ENCODE measurements at regions not wholly inside any gene's neighbourhood (a gene's known extent, or its start where the extent isn't known, plus 50 kb on each side); places are given as distances from the start of the nearest gene placed in this dataset.

DNA sequence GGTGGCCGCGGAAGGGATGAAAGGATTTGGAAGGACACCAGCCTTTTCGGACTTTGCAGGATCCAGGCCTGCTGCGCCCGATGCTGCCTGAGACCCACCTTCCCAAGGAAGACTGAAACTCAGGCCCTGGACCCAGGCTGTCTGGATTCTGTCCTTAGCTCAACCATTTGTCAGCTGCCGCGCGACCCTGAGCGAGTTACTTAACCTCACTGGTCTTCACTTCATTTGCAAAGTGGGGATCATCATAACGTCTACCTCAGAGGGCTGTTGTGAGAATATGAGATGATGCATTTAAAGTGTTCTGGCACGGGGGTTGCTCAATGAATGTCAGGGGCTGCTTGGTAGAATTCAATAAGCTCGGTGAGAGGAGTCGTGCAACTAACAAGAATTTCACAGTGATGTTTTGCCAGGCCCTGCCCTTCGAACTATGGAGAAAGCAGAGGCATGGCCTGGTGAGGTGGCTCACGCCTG is 104.2 kb upstream of the PRDM1 start (continued):
- TF ChIP-seq, protein P1, sequence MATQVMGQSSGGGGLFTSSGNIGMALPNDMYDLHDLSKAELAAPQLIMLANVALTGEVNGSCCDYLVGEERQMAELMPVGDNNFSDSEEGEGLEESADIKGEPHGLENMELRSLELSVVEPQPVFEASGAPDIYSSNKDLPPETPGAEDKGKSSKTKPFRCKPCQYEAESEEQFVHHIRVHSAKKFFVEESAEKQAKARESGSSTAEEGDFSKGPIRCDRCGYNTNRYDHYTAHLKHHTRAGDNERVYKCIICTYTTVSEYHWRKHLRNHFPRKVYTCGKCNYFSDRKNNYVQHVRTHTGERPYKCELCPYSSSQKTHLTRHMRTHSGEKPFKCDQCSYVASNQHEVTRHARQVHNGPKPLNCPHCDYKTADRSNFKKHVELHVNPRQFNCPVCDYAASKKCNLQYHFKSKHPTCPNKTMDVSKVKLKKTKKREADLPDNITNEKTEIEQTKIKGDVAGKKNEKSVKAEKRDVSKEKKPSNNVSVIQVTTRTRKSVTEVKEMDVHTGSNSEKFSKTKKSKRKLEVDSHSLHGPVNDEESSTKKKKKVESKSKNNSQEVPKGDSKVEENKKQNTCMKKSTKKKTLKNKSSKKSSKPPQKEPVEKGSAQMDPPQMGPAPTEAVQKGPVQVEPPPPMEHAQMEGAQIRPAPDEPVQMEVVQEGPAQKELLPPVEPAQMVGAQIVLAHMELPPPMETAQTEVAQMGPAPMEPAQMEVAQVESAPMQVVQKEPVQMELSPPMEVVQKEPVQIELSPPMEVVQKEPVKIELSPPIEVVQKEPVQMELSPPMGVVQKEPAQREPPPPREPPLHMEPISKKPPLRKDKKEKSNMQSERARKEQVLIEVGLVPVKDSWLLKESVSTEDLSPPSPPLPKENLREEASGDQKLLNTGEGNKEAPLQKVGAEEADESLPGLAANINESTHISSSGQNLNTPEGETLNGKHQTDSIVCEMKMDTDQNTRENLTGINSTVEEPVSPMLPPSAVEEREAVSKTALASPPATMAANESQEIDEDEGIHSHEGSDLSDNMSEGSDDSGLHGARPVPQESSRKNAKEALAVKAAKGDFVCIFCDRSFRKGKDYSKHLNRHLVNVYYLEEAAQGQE (IDR thresholded peaks at IDR 0.05; ENCODE audit: low read depth, low read length) = no peak
- TF ChIP-seq MEF2A (IDR thresholded peaks at IDR 0.05; ENCODE audit: borderline replicate concordance, low read depth) = no peak
- TF ChIP-seq POLR2AphosphoS5 (IDR thresholded peaks at IDR 0.05; ENCODE audit: low read depth, low read length) = no peak
- no peak for TF ChIP-seq TCF12 (IDR thresholded peaks at IDR 0.05)
- TF ChIP-seq GATA2 (CRISPR knock-in tag; IDR thresholded peaks at IDR 0.05) = no peak
- TF ChIP-seq EZH2phosphoT487 (IDR thresholded peaks at IDR 0.05; ENCODE audit: borderline replicate concordance, low read depth) = no peak
- TF ChIP-seq, protein P2, sequence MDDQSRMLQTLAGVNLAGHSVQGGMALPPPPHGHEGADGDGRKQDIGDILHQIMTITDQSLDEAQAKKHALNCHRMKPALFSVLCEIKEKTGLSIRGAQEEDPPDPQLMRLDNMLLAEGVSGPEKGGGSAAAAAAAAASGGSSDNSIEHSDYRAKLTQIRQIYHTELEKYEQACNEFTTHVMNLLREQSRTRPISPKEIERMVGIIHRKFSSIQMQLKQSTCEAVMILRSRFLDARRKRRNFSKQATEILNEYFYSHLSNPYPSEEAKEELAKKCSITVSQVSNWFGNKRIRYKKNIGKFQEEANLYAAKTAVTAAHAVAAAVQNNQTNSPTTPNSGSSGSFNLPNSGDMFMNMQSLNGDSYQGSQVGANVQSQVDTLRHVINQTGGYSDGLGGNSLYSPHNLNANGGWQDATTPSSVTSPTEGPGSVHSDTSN (IDR thresholded peaks at IDR 0.05) = no peak
- TF ChIP-seq RFX5 (IDR thresholded peaks at IDR 0.05; ENCODE audit: low read length) = no peak

DNA sequence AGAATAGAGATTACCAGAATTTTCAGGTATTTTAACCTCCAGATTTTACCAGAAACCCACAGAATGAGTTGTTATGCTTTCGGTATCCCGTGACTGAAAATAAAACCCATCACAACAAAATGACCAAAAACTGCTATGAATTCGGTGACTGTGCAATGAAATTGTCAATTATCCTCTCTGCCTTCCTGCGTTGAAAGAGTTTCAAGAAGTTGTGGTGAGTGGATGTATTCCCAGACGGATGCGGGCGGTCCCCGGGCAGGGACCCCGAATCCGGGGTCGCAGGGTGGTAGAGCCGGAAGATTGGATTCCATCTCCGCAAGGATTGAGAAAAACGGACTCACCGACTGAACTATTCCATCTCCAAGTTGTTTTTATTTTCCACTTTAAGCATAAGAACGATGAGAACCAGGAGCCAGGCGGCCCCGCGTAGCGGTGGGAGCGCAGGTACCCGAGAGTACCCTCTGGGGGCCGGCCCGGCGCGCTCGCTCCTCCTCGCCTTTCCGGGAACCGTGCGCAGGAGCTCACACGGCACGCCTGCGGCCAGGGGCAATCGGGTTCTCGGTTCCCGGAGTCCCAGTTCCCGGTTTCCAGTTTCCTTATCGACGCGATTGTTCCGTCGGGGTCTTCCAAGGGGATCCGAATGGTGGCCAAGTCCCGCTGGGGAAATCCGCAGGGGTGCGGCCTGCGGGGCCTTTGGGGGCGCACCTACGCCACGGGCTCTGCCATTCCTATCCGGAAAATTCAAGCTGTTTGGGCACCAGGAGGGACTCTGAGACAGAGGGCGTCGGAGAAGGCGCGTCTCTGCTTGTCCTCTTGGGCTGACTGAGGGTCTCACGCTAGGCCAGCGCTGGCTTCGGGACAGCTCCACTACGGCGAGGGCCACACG is 104.9 kb upstream of the PRDM1 start:
- ChIA-PET CTCF (no interaction called here), POLR2A (no interaction called here)
- Histone ChIP-seq H3K4me3 (ENCODE audit: low read depth in 2 of 2, low read length in 1 of 2) (no peak overlapping the region), H3F3A (replicated peaks; ENCODE audit: insufficient read depth) (peaks cover 4% of the 10 kb centered on the region), H3K9me2 (no peaks in the 10 kb centered on the region), H3K27ac (ENCODE audit: low read depth in 2 of 2, low read length in 1 of 2) (no peak overlapping the region), H3K27me3 (ENCODE audit: insufficient read depth) (no peaks in the 10 kb centered on the region), H3K4me2 (no peak overlapping the region; the same call in 1 of the 2 replicates), H3K4me1 (ENCODE audit: control insufficient read depth in 1 of 2, insufficient read depth in 2 of 2, low read depth in 1 of 2, low read length in 1 of 2) (peaks cover 0 to 4% of the 10 kb centered on the region in 2 experiments; a peak in 1 of 4 replicates), H4K20me1 (ENCODE audit: insufficient read depth) (no peaks in the 10 kb centered on the region), H2AFZ (ENCODE audit: low read depth) (peak overlapping the region; percentile 77; the same call in 1 of the 2 replicates), H3K9me3 (no peaks in the 10 kb centered on the region), H3K9ac (no peak overlapping the region), H3K36me3 (replicated peaks in 1 of 2; ENCODE audit: control insufficient read depth in 1 of 2, insufficient read depth in 2 of 2, low read length in 1 of 2) (no peaks in the 10 kb centered on the region), H3K79me2 (ENCODE audit: insufficient read depth) (no peaks in the 10 kb centered on the region)
- DNase-seq = peak; percentile 27
- no peak for TF ChIP-seq CHD2 (IDR thresholded peaks at IDR 0.05; ENCODE audit: low read length, partially characterized antibody)
- no peak for TF ChIP-seq TCF12 (IDR thresholded peaks at IDR 0.05)
- no peak for TF ChIP-seq JUND (IDR thresholded peaks at IDR 0.05)
- no peak for TF ChIP-seq ELF1 (IDR thresholded peaks at IDR 0.05)
- TF ChIP-seq GABPA (IDR thresholded peaks at IDR 0.05; ENCODE audit: low read depth) = no peak
- TF ChIP-seq, protein P3, sequence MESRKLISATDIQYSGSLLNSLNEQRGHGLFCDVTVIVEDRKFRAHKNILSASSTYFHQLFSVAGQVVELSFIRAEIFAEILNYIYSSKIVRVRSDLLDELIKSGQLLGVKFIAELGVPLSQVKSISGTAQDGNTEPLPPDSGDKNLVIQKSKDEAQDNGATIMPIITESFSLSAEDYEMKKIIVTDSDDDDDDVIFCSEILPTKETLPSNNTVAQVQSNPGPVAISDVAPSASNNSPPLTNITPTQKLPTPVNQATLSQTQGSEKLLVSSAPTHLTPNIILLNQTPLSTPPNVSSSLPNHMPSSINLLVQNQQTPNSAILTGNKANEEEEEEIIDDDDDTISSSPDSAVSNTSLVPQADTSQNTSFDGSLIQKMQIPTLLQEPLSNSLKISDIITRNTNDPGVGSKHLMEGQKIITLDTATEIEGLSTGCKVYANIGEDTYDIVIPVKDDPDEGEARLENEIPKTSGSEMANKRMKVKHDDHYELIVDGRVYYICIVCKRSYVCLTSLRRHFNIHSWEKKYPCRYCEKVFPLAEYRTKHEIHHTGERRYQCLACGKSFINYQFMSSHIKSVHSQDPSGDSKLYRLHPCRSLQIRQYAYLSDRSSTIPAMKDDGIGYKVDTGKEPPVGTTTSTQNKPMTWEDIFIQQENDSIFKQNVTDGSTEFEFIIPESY (IDR thresholded peaks at IDR 0.05; ENCODE audit: borderline replicate concordance, low read depth) = no peak
- TF ChIP-seq YY1 (IDR thresholded peaks at IDR 0.05; ENCODE audit: low read depth) = no peak
- no peak for TF ChIP-seq NRF1 (IDR thresholded peaks at IDR 0.05; ENCODE audit: low read depth, low read length)
- no peak for TF ChIP-seq RAD21 (IDR thresholded peaks at IDR 0.05; ENCODE audit: low read length)
- TF ChIP-seq, protein P4, sequence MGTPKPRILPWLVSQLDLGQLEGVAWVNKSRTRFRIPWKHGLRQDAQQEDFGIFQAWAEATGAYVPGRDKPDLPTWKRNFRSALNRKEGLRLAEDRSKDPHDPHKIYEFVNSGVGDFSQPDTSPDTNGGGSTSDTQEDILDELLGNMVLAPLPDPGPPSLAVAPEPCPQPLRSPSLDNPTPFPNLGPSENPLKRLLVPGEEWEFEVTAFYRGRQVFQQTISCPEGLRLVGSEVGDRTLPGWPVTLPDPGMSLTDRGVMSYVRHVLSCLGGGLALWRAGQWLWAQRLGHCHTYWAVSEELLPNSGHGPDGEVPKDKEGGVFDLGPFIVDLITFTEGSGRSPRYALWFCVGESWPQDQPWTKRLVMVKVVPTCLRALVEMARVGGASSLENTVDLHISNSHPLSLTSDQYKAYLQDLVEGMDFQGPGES (IDR thresholded peaks at IDR 0.05; ENCODE audit: low read depth, low read length) = no peak
- TF ChIP-seq GATA2 (CRISPR knock-in tag; IDR thresholded peaks at IDR 0.05) = no peak
- TF ChIP-seq RCOR1 (IDR thresholded peaks at IDR 0.05; ENCODE audit: low read length) = no peak
- TF ChIP-seq, protein P2 (IDR thresholded peaks at IDR 0.05) = no peak
- TF ChIP-seq SIN3A (IDR thresholded peaks at IDR 0.05; ENCODE audit: borderline replicate concordance, low read depth, low read length) = no peak
- TF ChIP-seq POLR2AphosphoS5 (IDR thresholded peaks at IDR 0.05; ENCODE audit: low read depth, low read length) = no peak
- no peak for TF ChIP-seq TEAD4 (IDR thresholded peaks at IDR 0.05; ENCODE audit: borderline replicate concordance, insufficient read depth)
- 37% methylated on average over 54 of the region's 62 CpGs for WGBS (ENCODE audit: low lambda C conversion rate)
